Superior temporal gyrus (tissue), 1 donor: ENCODE measurements at regions not wholly inside any gene's neighbourhood (a gene's known extent, or its start where the extent isn't known, plus 50 kb on each side); places are given as distances from the start of the nearest gene placed in this dataset.
A peak's percentile ranks its signal among the peaks of the same experiment; 100 is the strongest.
"Not testable (repeated sequence)": the region's sequence is repeated elsewhere in the genome, so short reads cannot be mapped to it uniquely, and the experiment has no call there.

Experiments
- DNase-seq: peaks from one replicate; pipeline ENCODE4 v3.0.0-alpha.2; 2016; ENCODE audit errors: extremely low spot score

GRCh38 chr14:46596236-46596635, 55.3 kb downstream of the RPL10L start:
- no peak for DNase-seq

- DNase-seq = no peak
Measured at GRCh38 chr14:46582826-46583225, 68.8 kb downstream of the RPL10L start.

GRCh38 chr14:46581036-46581671, 70.4 kb downstream of the RPL10L start:
- DNase-seq = peak; percentile 68

GRCh38 chr14:46574978-46575375, 76.6 kb downstream of the RPL10L start:
- no peak for DNase-seq

GRCh38 chr14:46574221-46574977, 77.2 kb downstream of the RPL10L start:
- no peak for DNase-seq

GRCh38 chr14:46573498-46573897, 78.1 kb downstream of the RPL10L start:
- DNase-seq = no peak

- no peak for DNase-seq
Measured at GRCh38 chr14:46571970-46572369, 79.6 kb downstream of the RPL10L start.

- not testable (repeated sequence) for DNase-seq
Measured at GRCh38 chr14:46568161-46568560, 83.4 kb downstream of the RPL10L start.

GRCh38 chr14:46550836-46551235, 100.7 kb downstream of the RPL10L start:
- DNase-seq = no peak

- DNase-seq = no peak
Measured at GRCh38 chr14:46540986-46541385, 110.6 kb downstream of the RPL10L start.

GRCh38 chr14:46519121-46519520, 132.5 kb downstream of the RPL10L start:
- no peak for DNase-seq

GRCh38 chr14:46508752-46509151, 142.8 kb downstream of the RPL10L start:
- DNase-seq = not testable (repeated sequence)

- DNase-seq = no peak
Measured at GRCh38 chr14:46499521-46499920, 152.1 kb downstream of the RPL10L start.

- DNase-seq = no peak
Measured at GRCh38 chr14:46496409-46496808, 155.2 kb downstream of the RPL10L start.

GRCh38 chr14:46490238-46490685, 161.3 kb downstream of the RPL10L start:
- no peak for DNase-seq

- no peak for DNase-seq
Measured at GRCh38 chr14:46488374-46488773, 163.2 kb downstream of the RPL10L start.

GRCh38 chr14:46487582-46488350, 163.8 kb downstream of the RPL10L start:
- no peak for DNase-seq

GRCh38 chr14:46482200-46482599, 169.4 kb downstream of the RPL10L start:
- no peak for DNase-seq

- DNase-seq = no peak
Measured at GRCh38 chr14:46480817-46481216, 170.8 kb downstream of the RPL10L start.

GRCh38 chr14:46472261-46472660, 179.3 kb downstream of the RPL10L start:
- DNase-seq = no peak

GRCh38 chr14:46464341-46464740, 187.2 kb downstream of the RPL10L start:
- no peak for DNase-seq

GRCh38 chr14:46451800-46452199, 199.8 kb downstream of the RPL10L start:
- DNase-seq = no peak

GRCh38 chr14:46444666-46445065, 206.9 kb downstream of the RPL10L start:
- no peak for DNase-seq
